SU-DHL-6 (cell line): ENCODE measurements at regions not wholly inside any gene's neighbourhood (a gene's known extent, or its start where the extent isn't known, plus 50 kb on each side); places are given as distances from the start of the nearest gene placed in this dataset.
"Not testable (repeated sequence)": the region's sequence is repeated elsewhere in the genome, so short reads cannot be mapped to it uniquely, and the experiment has no call there.

Experiments used
- EZH2phosphoT487 ChIP-seq: fragments of 200-600 bp; sonication (generic), shearing (Covaris generic); conservative IDR thresholded peaks from 2 replicates; pipeline ENCODE4 v1.6.1; 2018; ENCODE audit warnings: mild to moderate bottlenecking, antibody characterized with exemption, low read length, moderate library complexity, mixed read lengths
- TF ChIP-seq, protein P1 (sequence below): fragments of 200-600 bp; sonication (generic); IDR thresholded peaks from one replicate; pipeline ENCODE4 v1.5.1; 2017; ENCODE audit warnings: antibody characterized with exemption, mild to moderate bottlenecking, low read length, moderate library complexity; ENCODE audit not compliant: insufficient read depth, poor library complexity, severe bottlenecking

DNA sequence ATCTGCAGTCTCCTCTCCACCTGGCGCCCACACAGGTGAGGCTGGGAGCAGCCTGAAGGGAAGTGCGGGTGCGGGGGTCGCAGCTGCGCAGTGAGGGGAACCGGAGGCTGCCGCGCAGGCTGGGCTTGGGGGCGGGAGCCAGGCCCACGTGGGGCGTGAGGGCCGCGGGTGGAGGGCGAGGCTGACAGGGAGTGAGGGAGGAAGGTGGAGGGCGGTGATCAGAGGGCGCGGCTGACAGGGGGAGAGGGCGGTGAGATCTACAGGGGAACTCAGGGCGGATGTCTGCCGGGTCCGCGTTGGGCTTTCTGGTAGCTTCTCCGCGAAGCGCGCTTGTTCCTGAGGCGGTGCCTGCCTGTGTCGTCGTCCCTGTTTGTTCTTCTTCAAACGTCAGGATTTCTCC, 414.4 kb upstream of the NDN start:
- TF ChIP-seq, protein P1, sequence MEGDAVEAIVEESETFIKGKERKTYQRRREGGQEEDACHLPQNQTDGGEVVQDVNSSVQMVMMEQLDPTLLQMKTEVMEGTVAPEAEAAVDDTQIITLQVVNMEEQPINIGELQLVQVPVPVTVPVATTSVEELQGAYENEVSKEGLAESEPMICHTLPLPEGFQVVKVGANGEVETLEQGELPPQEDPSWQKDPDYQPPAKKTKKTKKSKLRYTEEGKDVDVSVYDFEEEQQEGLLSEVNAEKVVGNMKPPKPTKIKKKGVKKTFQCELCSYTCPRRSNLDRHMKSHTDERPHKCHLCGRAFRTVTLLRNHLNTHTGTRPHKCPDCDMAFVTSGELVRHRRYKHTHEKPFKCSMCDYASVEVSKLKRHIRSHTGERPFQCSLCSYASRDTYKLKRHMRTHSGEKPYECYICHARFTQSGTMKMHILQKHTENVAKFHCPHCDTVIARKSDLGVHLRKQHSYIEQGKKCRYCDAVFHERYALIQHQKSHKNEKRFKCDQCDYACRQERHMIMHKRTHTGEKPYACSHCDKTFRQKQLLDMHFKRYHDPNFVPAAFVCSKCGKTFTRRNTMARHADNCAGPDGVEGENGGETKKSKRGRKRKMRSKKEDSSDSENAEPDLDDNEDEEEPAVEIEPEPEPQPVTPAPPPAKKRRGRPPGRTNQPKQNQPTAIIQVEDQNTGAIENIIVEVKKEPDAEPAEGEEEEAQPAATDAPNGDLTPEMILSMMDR: not testable (repeated sequence)
- TF ChIP-seq EZH2phosphoT487: not testable (repeated sequence)
